HG03103 (cell line): ENCODE measurements at regions not wholly inside any gene's neighbourhood (a gene's known extent, or its start where the extent isn't known, plus 50 kb on each side); places are given as distances from the start of the nearest gene placed in this dataset.

ENCODE experiments used
- ATAC-seq: cut with Tn5 transposase; IDR thresholded peaks from one replicate; pipeline ENCODE4 v1.9.1; 2021; ENCODE audit warnings: low read depth; ENCODE audit not compliant: unreplicated experiment

DNA sequence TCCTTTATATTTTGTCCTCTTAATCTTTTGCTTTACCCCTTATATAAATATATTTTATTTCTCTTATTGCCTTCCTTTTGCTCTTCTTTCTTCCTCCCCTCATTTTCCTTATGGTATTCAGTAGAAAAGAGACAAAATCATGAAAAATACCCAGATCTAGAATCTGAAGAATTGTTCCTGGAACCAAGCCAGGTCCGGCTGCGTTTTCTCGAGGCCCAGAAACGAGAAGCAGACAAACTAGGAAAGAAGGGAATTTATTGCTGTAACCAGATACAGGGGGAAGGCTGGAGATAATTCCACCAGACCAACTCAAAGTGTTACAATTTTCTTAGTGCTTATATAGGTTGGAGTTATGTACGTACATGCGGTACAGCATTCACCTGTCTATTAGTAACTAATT, 328.7 kb downstream of the GABRG1 start:
- ATAC-seq = no peak

DNA sequence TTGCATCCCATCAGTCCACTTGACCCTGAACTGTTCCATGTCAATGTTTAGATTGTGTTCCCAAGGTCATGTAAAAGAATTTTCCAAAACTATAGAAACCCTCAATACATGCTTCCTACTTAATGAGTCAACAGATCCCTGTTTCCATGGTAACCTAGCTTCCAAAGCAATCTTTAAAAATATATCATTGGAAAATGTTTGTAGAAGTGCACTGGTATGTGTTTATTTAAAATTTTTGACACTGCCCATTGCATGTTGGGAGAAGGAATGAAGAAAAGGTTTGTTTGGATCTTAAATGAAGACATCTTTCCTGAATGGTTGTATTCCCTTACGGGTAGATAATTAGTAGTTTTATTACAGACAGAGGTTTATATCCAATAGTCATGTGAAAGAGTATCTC, 345.3 kb downstream of the GABRG1 start:
- no peak for ATAC-seq

DNA sequence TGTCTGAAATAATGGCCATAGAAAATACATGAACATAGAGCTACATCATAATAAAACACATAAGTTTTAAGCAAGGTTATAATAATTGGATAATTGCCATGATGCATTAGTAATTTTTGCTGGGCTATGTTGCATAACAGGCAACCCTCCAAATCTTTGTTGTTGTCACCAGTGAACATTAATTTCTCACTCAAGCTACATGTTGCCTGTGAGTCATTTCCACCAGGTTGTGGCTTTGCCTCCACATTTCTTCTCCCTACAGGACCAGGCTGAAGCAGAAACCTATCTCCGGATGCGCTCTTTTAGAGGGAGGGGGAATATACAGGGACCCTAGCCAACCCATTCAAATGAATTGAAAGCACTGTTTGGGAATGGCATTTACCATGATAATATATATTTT, 347.7 kb downstream of the GABRG1 start:
- ATAC-seq = no peak

DNA sequence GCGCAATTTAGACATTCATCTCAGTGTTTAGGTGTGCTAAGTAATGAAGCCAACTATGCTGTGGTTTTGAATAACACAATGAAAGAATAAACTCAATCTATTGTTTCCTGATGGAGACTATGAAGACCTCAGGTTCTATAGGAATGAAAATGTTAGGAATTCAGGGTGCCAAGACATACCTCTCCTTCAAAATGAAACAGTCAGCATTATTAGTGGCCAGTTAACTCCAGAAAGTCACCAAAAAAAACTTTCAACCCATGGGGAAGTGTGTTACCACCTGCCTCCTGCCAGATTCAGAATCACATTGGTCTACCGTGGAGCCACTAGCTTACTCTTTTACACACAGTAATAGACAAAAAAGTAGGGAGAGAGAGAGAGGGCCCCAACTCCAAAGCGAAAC, 352.9 kb downstream of the GABRG1 start:
- no peak for ATAC-seq

DNA sequence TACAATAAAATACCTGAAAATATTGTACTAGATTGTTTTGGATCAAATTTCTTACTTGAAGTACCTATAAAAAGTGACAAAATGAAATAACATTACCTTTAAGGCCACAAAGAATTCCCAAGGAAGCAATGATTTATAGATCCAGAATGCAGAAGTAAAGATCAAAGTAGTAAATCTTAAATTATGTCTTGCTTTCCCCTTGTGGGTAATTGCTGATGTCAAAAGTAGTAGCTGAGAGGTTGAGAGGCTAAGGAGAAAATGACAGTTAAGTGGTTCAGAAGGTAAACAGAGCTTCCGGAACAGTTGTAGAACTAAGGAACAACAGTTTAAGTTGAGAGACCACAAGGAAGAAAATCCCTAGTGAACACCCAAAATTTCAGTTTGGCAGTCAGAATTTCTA, 358.3 kb downstream of the GABRG1 start:
- ATAC-seq = no peak

DNA sequence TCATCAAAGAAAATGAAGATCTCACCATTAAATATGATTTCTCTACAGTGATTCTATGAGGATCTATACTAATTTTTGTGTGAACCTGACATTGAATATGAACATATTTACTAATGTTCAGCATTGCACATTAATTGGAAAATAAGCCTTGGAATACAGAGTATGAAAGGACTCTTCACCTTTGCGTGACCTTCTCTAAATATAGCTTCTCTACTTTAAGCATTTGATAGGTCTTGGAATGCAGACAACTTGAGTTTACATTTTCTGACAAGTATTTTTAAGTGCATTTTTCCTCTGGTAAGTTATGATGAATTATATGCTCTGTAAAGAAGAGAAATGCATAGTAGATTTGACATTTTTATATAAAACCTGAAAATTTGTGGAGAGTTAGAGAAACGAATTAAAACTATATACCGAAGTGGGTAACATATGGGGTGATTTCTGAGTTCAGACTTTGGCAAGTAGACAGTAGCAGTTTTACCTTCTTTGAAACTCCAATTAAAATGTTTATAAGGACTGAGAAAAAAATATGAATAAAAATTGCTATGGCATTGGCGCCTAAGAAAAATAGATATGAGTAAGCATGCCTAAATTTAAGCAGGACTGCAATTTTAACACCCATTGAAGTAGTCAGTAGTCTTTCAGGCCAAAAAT, 371.9 kb downstream of the GABRG1 start:
- ATAC-seq = no peak

DNA sequence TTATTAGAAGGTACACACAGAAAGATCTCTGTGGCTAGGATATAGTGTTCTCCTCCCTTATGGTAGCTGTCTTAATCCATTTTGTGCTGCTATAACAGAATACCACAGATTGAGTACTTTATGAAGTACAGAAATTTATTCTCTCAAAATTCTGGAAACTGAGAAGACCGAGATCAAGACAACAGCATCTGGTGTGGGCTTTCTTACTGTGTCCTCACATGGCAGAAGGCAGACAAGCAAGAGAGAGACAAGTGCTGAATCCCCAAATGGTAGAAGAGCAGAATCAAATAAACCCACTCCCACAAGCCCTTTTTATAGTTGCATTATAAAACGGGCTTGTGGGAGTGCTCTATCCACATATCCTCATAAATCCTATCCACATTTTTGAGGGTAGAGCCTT, 373.1 kb downstream of the GABRG1 start:
- no peak for ATAC-seq

DNA sequence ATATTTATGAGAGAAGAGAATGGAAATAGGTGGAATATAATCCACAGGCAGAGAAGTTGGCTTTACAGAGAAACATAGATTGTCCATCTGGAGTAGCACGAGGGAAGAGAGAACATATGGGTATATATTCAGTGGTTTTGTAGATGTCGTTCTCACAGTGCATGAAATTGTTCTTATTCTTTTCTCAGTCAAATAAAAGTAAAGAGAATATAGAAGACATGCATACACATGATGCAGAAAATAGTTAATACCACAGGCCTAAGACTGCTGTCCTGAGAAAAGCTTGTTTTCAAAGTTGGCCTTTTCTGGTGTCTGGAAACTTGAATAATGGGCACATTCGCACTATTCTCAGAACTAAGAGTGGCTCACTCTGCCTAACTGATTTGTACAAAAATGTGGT, 378.1 kb downstream of the GABRG1 start:
- ATAC-seq = no peak

DNA sequence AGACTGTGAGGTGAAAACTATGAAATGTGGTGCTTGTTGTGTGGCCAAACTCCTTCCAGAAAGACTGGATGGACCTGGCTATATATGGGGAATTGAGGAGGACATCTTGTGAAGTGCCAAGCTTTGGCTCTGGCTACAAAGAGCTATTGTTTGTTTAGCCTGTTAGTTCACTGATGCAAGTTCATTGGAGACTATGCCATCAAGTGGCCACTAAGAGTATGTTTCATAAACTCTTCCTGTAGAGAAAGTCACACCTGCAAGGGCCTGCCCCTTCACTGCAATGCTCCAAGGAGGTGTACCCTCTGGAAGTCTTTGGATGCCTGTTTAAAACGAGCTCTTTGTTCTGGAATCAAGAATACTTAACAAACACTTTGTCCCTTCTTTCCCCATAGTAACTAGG, 382.0 kb downstream of the GABRG1 start:
- ATAC-seq = no peak

DNA sequence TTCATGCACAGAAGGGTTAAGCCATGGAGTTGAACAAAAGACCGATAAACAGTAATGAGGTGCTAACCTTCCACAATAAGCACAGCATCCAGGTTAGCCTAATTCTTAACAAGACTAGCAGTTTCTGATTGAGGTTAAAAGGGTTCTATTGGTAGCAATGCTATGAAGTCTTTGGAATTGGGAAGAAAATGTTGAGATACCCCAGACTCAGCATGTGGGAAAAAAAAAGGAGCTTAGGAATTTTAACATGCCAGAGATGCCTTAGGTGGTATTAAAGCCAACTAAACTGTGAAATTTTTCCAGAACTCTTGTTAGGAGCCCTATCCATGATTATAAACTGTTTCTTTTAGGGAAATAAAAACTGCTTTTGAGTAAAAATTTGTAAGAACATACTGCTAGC, 391.7 kb downstream of the GABRG1 start:
- no peak for ATAC-seq

DNA sequence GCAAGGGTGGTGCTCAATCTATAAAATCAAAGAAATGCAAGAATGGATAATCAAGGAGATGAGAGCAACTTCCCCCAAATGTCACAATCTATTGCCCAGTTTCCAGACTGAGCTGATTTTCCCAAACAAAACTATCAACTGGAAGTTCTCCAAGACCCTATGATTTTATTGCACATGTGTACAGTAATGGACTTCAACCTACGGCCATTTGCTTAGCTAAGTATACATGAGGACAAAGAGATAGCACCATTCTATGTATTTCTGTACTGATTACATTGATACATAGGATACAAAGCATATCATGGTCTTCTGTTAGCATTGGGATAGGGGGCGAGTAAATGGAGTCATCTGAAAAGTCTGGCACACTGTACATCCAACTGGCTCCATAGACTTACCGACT, 407.8 kb downstream of the GABRG1 start:
- no peak for ATAC-seq

DNA sequence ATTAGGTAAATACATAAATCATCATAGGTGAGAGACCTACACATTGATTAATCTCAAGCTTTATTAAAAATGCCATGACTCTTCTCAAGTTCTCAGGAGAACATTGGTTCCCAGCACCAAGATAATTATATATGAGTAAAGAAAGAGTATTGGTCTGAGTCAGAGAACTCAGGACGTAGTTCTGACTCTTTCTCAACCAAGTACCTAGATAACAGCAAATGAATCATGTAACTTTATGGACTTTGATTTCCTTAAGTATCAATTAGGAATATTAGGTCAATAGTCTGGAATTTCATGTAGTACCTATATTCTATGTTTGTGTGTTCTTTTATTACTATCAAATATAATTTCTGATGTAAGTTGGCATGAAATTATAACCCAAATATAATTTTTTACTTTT, 409.9 kb downstream of the GABRG1 start:
- no peak for ATAC-seq

DNA sequence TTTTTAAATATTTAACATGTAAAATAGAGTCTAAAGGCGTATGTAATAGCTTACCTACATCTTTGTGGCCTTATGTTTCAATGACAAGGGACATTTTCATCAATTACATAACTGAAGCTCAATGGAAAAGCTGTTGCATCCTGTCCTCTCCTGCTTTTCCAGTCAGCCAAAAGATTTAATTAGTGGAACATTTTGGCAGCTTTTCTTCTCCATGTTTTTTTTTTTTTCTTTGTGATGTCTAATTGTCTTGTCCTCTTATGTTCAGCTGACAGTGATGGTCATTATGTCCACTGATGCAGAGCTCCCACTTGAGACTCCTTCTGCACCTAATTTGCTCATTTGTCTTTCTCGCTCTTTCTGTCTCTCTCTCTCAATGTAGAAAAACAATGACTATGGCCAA, 422.2 kb downstream of the GABRG1 start:
- no peak for ATAC-seq

DNA sequence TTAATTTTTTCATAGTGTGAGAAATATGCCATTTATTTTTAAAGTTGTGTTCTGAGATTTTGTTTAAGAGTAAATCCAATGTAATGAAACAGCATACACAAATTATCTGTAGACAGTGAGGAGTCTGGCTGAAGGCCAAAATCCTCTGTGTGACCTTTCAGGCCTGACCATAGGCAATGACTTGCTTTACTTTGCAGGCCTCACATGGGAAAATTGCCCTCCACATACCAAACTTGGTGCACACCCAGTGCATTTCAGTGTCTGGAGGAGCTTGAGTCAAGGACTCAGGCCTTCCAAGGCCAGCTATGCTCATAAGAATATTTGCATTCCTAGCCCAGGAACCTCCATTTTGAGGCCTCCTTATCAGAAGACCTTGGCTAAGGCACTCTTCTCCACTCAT, 430.1 kb downstream of the GABRG1 start:
- ATAC-seq = no peak

DNA sequence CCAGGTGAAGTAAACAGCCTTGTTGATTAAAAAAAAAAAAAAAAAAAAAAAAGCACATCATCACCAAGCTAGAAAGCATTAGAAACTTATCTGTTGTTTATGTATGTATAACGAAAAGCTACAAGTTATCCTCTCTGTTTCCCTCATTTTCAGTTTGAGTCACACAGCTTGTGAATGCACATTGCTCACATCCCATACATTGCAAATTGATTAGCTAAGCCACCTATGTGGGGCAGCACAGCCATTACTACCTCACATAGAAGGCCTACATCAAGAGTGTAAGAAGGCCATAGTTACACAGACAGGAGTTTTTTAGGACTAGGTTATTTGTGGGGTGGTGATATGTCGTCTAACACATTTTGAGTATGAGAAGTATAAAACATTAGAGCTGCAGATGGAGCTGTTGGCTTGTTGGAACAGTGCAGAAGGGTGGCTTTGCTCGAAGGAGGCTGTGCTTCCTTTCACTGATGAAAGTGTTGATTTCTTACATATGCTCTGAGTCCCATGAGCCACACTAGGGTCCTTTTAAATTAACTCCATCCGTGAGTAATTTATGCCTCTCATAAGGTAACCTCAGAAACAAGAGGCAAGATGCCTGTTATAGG, 431.6 kb downstream of the GABRG1 start:
- ATAC-seq = no peak

DNA sequence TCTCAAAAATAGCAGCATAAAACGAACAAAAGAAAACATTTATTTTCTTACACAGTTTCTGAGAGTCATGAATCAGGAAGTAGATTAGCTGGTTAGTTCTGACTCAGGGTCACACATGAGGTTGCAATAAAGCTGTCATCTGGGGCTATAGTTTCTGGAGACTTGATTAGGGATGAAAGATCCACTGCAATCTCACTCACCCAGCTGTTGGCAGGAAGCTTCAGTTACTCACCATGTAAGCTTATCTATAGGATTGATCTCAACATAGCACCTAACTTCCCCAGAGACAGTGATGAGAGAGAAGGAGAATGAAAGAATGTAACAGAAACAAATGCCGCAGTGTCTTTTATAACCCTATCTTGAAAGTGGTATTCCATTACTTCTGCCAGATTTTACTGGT, 435.5 kb downstream of the GABRG1 start:
- no peak for ATAC-seq

DNA sequence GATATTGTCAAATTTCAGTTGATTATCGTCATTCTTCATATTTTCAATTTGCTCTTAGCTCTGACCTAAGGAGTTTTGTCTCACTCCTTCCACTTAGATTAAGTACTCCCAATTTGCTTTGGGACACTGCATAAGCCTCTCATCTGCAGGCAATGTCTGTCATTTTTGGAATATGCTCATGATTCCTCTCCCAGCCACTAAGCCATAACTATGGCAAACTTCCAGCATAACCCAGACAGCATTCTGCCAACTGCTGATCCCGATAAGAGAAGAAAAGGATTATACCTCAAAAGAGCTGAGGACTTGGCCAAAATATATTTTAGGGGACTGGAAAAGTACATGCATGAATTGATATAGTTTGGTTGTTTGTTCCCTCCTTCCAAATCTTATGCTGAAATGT, 444.4 kb downstream of the GABRG1 start:
- no peak for ATAC-seq

DNA sequence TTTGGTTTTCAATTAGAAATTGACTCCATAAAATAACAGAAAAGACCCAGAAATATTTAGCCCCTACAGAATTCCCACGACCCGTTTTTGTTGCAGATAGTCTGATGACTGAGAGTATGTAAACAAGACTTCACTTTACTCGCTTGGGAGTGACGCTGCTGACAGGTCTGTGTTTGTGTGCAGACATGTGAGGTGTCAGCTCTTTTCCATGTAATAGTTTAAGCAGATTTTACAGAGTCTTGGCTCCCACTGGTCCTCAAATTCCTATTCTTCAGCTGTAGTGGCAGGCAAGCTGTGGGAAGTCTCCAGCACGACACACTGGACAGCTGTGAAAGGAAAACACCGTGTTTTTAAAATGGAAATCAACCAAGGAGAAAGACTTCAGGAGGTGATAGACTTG, 455.7 kb downstream of the GABRG1 start:
- no peak for ATAC-seq

DNA sequence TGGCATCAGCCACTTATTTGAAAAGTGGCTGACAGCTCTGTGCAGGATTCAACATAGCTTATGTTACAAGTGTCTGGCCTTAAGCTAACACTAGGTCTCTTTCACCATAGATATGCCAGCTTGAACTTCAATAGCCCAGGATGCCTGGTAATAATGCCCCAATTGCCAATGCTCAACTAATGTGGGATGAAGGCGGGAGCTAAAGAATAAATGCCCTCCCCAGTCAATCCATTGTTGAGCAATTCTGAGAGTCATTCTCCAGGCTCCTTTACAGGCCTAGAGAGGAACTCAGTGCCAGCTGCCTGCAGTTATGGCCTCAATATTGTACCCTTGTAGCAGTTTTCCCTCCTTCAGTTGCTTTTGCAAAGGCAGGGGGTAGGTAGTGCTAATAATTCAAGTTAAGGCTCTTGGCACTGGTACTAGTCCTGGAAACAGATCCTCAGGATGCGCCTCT, 460.2 kb downstream of the GABRG1 start:
- no peak for ATAC-seq

DNA sequence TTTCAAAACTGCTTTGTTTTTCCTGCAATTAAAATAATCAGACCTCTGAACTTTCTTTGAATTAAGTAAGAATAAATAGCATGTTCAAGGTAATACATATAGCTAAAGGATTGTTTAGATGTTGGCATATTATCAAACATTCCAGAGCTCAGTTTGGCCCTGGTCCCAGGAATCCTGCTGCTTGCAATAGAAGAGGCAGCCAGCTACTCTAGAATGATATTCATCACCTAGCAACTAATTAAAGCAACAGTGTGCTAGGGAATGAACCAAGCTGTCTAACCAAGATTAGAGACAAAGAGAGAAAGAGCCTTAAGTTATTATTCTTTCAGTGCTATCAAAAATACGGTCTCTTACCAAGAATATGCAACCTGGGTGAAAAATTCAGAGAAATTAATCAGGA, 460.9 kb downstream of the GABRG1 start:
- no peak for ATAC-seq

DNA sequence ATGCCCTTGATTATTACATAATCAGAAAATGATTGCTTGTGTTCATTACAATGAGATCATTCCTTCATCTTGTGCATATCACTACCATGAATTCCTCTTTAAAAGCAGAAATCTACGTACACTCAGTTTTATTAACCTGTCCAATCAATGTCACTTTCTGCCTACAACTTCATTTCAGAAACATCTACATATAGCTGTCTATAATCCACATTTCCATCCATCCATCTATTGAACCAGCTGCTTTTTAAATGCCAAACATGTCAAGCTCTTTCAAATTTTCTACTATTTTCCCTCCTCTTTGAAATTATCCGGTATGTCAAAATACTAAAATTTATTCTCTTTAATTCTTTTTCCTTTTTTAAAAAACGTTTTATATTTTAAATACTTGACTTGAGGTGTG, 462.0 kb downstream of the GABRG1 start:
- ATAC-seq = no peak

DNA sequence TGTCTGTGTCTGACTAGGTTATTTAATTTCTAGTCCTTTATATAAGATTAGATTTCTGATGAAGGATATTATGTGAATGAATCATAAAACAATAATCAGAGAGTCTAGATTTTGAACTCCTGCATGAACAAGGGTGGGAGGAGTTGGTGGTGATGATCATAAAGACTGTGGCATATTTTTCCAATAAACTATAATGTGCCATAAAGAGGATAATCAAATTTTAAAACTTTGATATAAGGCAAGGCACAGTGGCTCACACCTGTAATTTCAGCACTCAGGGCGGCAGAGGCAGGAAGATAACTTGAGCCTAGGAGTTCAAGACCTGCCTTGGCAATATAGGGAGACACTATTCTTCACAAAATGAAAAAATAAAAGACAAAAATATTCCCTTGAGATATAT, 473.3 kb downstream of the GABRG1 start:
- ATAC-seq = no peak

DNA sequence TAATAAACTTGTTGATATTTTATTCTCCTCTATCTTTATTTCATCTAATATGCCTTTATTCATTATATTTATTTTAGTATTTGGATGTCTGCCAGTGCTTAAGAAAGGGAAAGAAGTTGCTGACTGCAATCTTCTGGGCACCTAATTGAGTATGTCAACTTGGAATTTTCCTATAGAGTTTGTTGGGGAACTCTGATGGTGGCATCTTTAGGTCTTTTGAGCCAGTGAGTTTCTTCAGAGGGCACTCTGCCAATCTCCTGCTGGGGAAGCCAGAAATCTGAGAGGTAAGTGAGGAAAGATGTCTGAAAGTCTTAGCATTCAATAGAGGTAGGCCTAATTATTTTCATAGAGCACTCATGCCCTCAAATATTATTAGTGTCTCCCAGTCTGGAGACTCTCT, 475.0 kb downstream of the GABRG1 start:
- ATAC-seq = no peak
